ENCODE measurements at regions not wholly inside any gene's neighbourhood (a gene's known extent, or its start where the extent isn't known, plus 50 kb on each side); places are given as distances from the start of the nearest gene placed in this dataset.

GRCh38 chr3:154614078-154614477 lies 184.1 kb upstream of the GPR149 start:
- TF ChIP-seq, protein P1, sequence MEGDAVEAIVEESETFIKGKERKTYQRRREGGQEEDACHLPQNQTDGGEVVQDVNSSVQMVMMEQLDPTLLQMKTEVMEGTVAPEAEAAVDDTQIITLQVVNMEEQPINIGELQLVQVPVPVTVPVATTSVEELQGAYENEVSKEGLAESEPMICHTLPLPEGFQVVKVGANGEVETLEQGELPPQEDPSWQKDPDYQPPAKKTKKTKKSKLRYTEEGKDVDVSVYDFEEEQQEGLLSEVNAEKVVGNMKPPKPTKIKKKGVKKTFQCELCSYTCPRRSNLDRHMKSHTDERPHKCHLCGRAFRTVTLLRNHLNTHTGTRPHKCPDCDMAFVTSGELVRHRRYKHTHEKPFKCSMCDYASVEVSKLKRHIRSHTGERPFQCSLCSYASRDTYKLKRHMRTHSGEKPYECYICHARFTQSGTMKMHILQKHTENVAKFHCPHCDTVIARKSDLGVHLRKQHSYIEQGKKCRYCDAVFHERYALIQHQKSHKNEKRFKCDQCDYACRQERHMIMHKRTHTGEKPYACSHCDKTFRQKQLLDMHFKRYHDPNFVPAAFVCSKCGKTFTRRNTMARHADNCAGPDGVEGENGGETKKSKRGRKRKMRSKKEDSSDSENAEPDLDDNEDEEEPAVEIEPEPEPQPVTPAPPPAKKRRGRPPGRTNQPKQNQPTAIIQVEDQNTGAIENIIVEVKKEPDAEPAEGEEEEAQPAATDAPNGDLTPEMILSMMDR (conservative IDR thresholded peaks at IDR 0.05; ENCODE audit: low read length): no peak
- TF ChIP-seq EZH2phosphoT487 (IDR thresholded peaks at IDR 0.05; ENCODE audit: borderline replicate concordance): no peak
